Omental fat pad (tissue), 3 donors: ENCODE measurements at regions not wholly inside any gene's neighbourhood (a gene's known extent, or its start where the extent isn't known, plus 50 kb on each side); places are given as distances from the start of the nearest gene placed in this dataset.

ENCODE experiments used
- ATAC-seq: fragments of 150-250 bp; one replicate; pipeline ENCODE4 v1.9.1; 2016; ENCODE audit warnings: mild to moderate bottlenecking, moderate library complexity; ENCODE audit not compliant: low FRiP score
- DNase-seq: peaks from one replicate; pipeline ENCODE4 v3.0.0-alpha.2; 2019; ENCODE audit warnings: low spot score
- CTCF ChIP-seq, 3 donors: fragments of 450-650 bp; IDR thresholded peaks; one replicate each; pipeline ENCODE4 v1.5.1; 2016 to 2017; ENCODE audit warnings: antibody characterized with exemption in 3 of 3, mild to moderate bottlenecking in 3 of 3, moderate library complexity in 2 of 3

- no peak for TF ChIP-seq CTCF (IDR thresholded peaks at IDR 0.05)
- no peak for ATAC-seq
- DNase-seq, result no peak
Measured at GRCh38 chr1:87682565-87682964, 353.9 kb downstream of the LMO4 start.

- no peak for TF ChIP-seq CTCF (IDR thresholded peaks at IDR 0.05)
- ATAC-seq (no peak), DNase-seq (no peak)
Measured at GRCh38 chr1:87683196-87683956, 354.7 kb downstream of the LMO4 start.

GRCh38 chr1:87684194-87684593 lies 355.5 kb downstream of the LMO4 start:
- DNase-seq (no peak), ATAC-seq (peak; percentile 71)
- no peak for TF ChIP-seq CTCF (IDR thresholded peaks at IDR 0.05)

- no peak for DNase-seq
- no peak for ATAC-seq
- no peak for TF ChIP-seq CTCF (IDR thresholded peaks at IDR 0.05)
Measured at GRCh38 chr1:87684713-87685205, 356.1 kb downstream of the LMO4 start.

GRCh38 chr1:87685311-87686135 lies 356.8 kb downstream of the LMO4 start:
- ATAC-seq, result no peak
- no peak for TF ChIP-seq CTCF (IDR thresholded peaks at IDR 0.05)
- DNase-seq, result no peak

- ATAC-seq (no peak), DNase-seq (no peak)
- TF ChIP-seq CTCF (IDR thresholded peaks at IDR 0.05), result no peak
Measured at GRCh38 chr1:87686136-87686495, 357.4 kb downstream of the LMO4 start.
